Chondrocyte (in vitro differentiated cells): ENCODE measurements at regions not wholly inside any gene's neighbourhood (a gene's known extent, or its start where the extent isn't known, plus 50 kb on each side); places are given as distances from the start of the nearest gene placed in this dataset.

ENCODE experiments used
- DNase-seq: peaks from one replicate; pipeline ENCODE4 v3.0.0; 2021; ENCODE audit warnings: mixed read lengths, low spot score
- H3K27ac Mint-ChIP-seq: one replicate; pipeline ENCODE4 v1.8.0; 2021; ENCODE audit warnings: mild to moderate bottlenecking, moderate library complexity, mixed read lengths; ENCODE audit not compliant: unreplicated experiment
- H3K27me3 Mint-ChIP-seq: 2 replicates; pipeline ENCODE4 v1.8.0; 2021; ENCODE audit warnings: low read depth, mixed read lengths
- H3K36me3 Mint-ChIP-seq: 2 replicates; pipeline ENCODE4 v1.8.0; 2021; ENCODE audit warnings: low read depth, mixed read lengths
- H3K4me1 Mint-ChIP-seq: 2 replicates; pipeline ENCODE4 v1.8.0; 2021; ENCODE audit warnings: low read depth, mild to moderate bottlenecking, mixed read lengths
- H3K4me3 Mint-ChIP-seq: one replicate; pipeline ENCODE4 v1.8.0; 2021; ENCODE audit warnings: mild to moderate bottlenecking, moderate library complexity, mixed read lengths; ENCODE audit not compliant: unreplicated experiment
- H3K9me3 Mint-ChIP-seq: 2 replicates; pipeline ENCODE4 v1.8.0; 2021; ENCODE audit warnings: low read depth, mixed read lengths
- TF ChIP-seq, protein P1 (sequence below): fragments of 200-600 bp; sonication (generic); IDR thresholded peaks from 2 replicates; pipeline ENCODE4 v1.5.0; 2021; ENCODE audit warnings: antibody characterized with exemption, mild to moderate bottlenecking, moderate library complexity

DNA sequence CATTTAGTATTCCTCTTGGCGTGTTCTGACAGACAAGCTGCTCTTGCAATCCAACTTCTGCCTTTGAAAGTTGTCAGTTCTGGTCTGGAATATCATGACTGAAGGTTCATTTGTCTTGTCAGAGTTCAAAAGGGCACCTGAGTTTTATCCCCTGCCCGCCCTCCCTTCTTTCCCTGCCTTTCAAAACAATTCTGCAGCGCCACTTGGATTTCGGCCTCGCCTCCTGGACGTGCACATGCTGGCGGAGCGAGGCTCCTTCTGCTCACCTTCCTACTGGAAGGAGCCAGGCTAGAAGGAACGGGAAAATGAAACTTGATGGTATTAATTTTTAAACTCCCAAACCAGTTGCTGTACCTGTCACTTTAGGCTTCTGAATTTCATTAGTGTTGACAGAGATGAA, 55.7 kb upstream of the HDGFL1 start:
- TF ChIP-seq, protein P1, sequence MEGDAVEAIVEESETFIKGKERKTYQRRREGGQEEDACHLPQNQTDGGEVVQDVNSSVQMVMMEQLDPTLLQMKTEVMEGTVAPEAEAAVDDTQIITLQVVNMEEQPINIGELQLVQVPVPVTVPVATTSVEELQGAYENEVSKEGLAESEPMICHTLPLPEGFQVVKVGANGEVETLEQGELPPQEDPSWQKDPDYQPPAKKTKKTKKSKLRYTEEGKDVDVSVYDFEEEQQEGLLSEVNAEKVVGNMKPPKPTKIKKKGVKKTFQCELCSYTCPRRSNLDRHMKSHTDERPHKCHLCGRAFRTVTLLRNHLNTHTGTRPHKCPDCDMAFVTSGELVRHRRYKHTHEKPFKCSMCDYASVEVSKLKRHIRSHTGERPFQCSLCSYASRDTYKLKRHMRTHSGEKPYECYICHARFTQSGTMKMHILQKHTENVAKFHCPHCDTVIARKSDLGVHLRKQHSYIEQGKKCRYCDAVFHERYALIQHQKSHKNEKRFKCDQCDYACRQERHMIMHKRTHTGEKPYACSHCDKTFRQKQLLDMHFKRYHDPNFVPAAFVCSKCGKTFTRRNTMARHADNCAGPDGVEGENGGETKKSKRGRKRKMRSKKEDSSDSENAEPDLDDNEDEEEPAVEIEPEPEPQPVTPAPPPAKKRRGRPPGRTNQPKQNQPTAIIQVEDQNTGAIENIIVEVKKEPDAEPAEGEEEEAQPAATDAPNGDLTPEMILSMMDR: no peak
- Mint-ChIP-seq H3K4me3 (no peak overlapping the region), H3K27ac (no peak overlapping the region), H3K36me3 (no peaks in the 10 kb centered on the region), H3K27me3 (no peaks in the 10 kb centered on the region), H3K4me1 (peaks cover 10% of the 10 kb centered on the region), H3K9me3 (no peaks in the 10 kb centered on the region)
- no peak for DNase-seq

DNA sequence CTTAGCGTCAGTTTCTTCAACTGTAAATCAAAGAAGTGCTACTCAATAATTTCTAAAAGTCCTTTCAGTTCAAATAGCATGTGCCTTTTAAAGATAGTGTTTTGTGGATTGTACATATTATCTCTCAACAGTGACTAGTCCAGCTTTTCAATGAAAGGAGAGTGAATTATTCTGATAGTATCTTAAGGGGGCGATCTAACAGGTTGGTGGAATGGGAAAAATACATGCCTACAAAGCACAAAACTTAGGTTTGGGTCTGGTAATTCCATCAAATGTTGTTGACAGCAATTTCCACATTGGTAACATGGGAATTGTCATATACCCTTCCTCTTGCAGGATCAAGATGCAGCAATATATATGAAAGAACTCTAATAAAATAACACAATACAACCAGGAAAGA, 50.1 kb upstream of the HDGFL1 start:
- Mint-ChIP-seq H3K4me3 (no peak overlapping the region), H3K27ac (no peak overlapping the region), H3K36me3 (peaks cover 1% of the 10 kb centered on the region), H3K9me3 (peaks cover 2% of the 10 kb centered on the region), H3K4me1 (peaks cover under 1% of the 10 kb centered on the region), H3K27me3 (no peaks in the 10 kb centered on the region)
- TF ChIP-seq, protein P1: no peak
- no peak for DNase-seq
